IMR-90 (cell line): ENCODE measurements at regions not wholly inside any gene's neighbourhood (a gene's known extent, or its start where the extent isn't known, plus 50 kb on each side); places are given as distances from the start of the nearest gene placed in this dataset.

Experiments used
- ATAC-seq: fragments of 200-7000 bp; cut with Tn5 transposase; 2 replicates; pipeline ENCODE4 v1.9.1; 2020; ENCODE audit warnings: low read depth, mild to moderate bottlenecking, moderate library complexity
- BruUV-seq: library from RNA; stranded (reverse); fragments of 400-500 nt; replicated peaks from 2 replicates; lab custom pipeline; 2021; lab: Mats Ljungman, UMichigan
- CTCF ChIA-PET: fragments of 300-600 bp; formaldehyde crosslinking; extraction: SDS; loops from one replicate; lab custom pipeline; 2021; ENCODE audit warnings: antibody characterized with exemption; lab: Yijun Ruan, JAX
- POLR2A ChIA-PET: fragments of 300-600 bp; sonication (Branson Sonifier 250); formaldehyde crosslinking; loops from one replicate; lab custom pipeline; 2022; ENCODE audit warnings: antibody characterized with exemption; ENCODE audit not compliant: unreplicated experiment; lab: Charles Lee
- DNase-seq: peaks from one replicate; pipeline ENCODE4 v3.0.0; 2013
- H2AFZ ChIP-seq: replicated peaks from 2 replicates; pipeline ENCODE3; 2013; ENCODE audit warnings: low read length, mild to moderate bottlenecking; ENCODE audit not compliant: poor library complexity
- H2AK5ac ChIP-seq: 2 replicates; pipeline ENCODE4 v1.6.1; 2013; ENCODE audit warnings: low read depth, low read length, inconsistent platforms
- H2AK9ac ChIP-seq: replicated peaks from 2 replicates; pipeline ENCODE3; 2013; ENCODE audit warnings: mild to moderate bottlenecking, low read depth, low read length, moderate library complexity; ENCODE audit not compliant: poor library complexity
- H2BK120ac ChIP-seq: 2 replicates; pipeline ENCODE4 v1.6.1; 2013; ENCODE audit warnings: low read depth, low read length, inconsistent platforms
- H2BK15ac ChIP-seq: 3 replicates; pipeline ENCODE4 v1.6.1; 2013; ENCODE audit warnings: low read depth, low read length, inconsistent platforms
- H2BK20ac ChIP-seq: 2 replicates; pipeline ENCODE4 v1.6.1; 2013; ENCODE audit warnings: low read depth, mild to moderate bottlenecking, inconsistent platforms, low read length, moderate library complexity
- H2BK5ac ChIP-seq: 2 replicates; pipeline ENCODE4 v1.6.1; 2013; ENCODE audit warnings: mild to moderate bottlenecking, low read depth, low read length, inconsistent platforms; ENCODE audit not compliant: poor library complexity, severe bottlenecking
- H3K14ac ChIP-seq: replicated peaks from 2 replicates; pipeline ENCODE4 v1.6.1; 2013; ENCODE audit warnings: low read depth, low read length, inconsistent platforms
- H3K18ac ChIP-seq: 2 replicates; pipeline ENCODE4 v1.6.1; 2013; ENCODE audit warnings: low read depth, low read length, control low read depth
- H3K23ac ChIP-seq: 2 replicates; pipeline ENCODE4 v1.6.1; 2013; ENCODE audit warnings: low read depth, low read length, inconsistent platforms
- H3K27ac ChIP-seq: 2 replicates; pipeline ENCODE4 v1.5.1; 2013; ENCODE audit warnings: mild to moderate bottlenecking, control low read depth, low read length; ENCODE audit not compliant: insufficient read depth
- H3K27me3 ChIP-seq: 2 replicates; pipeline ENCODE4 v1.6.1; 2013; ENCODE audit warnings: low read length; ENCODE audit not compliant: control insufficient read depth, insufficient read depth
- H3K36me3 ChIP-seq: 2 replicates; pipeline ENCODE4 v1.6.1; 2013; ENCODE audit warnings: low read length, mixed read lengths; ENCODE audit not compliant: control insufficient read depth, insufficient read depth
- H3K4ac ChIP-seq: 2 replicates; pipeline ENCODE4 v1.6.1; 2013; ENCODE audit warnings: low read depth, low read length, inconsistent platforms
- H3K4me1 ChIP-seq: 2 replicates; pipeline ENCODE4 v1.6.1; 2013; ENCODE audit warnings: low read length, mixed read lengths; ENCODE audit not compliant: control insufficient read depth, insufficient read depth
- H3K4me2 ChIP-seq: 2 replicates; pipeline ENCODE4 v1.6.1; 2013; ENCODE audit warnings: low read depth, mild to moderate bottlenecking, control low read depth, low read length, moderate library complexity
- H3K4me3 ChIP-seq: 2 replicates; pipeline ENCODE4 v1.5.1; 2013; ENCODE audit warnings: low read depth, mild to moderate bottlenecking, control low read depth, low read length, moderate library complexity; ENCODE audit not compliant: insufficient read depth
- H3K56ac ChIP-seq: 2 replicates; pipeline ENCODE4 v1.6.1; 2013; ENCODE audit warnings: low read length, inconsistent platforms; ENCODE audit not compliant: insufficient read depth; ENCODE audit errors: extremely low read depth
- H3K79me1 ChIP-seq, 2 experiments: 2 replicates each; pipeline ENCODE4 v1.6.1; 2013; ENCODE audit warnings: low read length in 2 of 2, inconsistent platforms in 1 of 2, low read depth in 1 of 2
- H3K9ac ChIP-seq: 2 replicates; pipeline ENCODE4 v1.6.1; 2013; ENCODE audit warnings: low read depth, low read length, control low read depth
- H3K9me1 ChIP-seq: 2 replicates; pipeline ENCODE4 v1.6.1; 2013; ENCODE audit warnings: low read length, inconsistent platforms; ENCODE audit not compliant: insufficient read depth
- H3K9me3 ChIP-seq: 2 replicates; pipeline ENCODE4 v1.6.1; 2013; ENCODE audit warnings: low read length; ENCODE audit not compliant: control insufficient read depth, insufficient read depth
- H4K20me1 ChIP-seq: 2 replicates; pipeline ENCODE4 v1.6.1; 2013; ENCODE audit warnings: low read length, inconsistent platforms; ENCODE audit not compliant: insufficient read depth
- H4K5ac ChIP-seq: 2 replicates; pipeline ENCODE4 v1.6.1; 2013; ENCODE audit warnings: mild to moderate bottlenecking, low read depth, low read length, control low read depth
- H4K8ac ChIP-seq, 2 experiments: 2 replicates each; pipeline ENCODE4 v1.6.1; 2013; ENCODE audit warnings: low read depth in 2 of 2, low read length in 2 of 2, control low read depth in 1 of 2, inconsistent platforms in 1 of 2
- H4K91ac ChIP-seq: 2 replicates; pipeline ENCODE4 v1.6.1; 2013; ENCODE audit warnings: low read depth, low read length, inconsistent platforms; ENCODE audit not compliant: insufficient read depth
- BHLHE40 ChIP-seq: fragments of 150-350 bp; IDR thresholded peaks from 2 replicates; pipeline ENCODE4 v1.6.1; 2016; ENCODE audit warnings: mild to moderate bottlenecking, low read depth, low read length
- CEBPB ChIP-seq: IDR thresholded peaks from 2 replicates; pipeline ENCODE4 v1.6.1; 2012; ENCODE audit warnings: low read depth, low read length, improper control_type of control experiment
- CHD1 ChIP-seq: IDR thresholded peaks from 2 replicates; pipeline ENCODE4 v1.6.1; 2012; ENCODE audit warnings: low read depth, low read length, improper control_type of control experiment
- CTCF ChIP-seq: conservative IDR thresholded peaks from 2 replicates; pipeline ENCODE4 v1.5.1; 2012; ENCODE audit warnings: mild to moderate bottlenecking, low read depth, low read length, improper control_type of control experiment
- ELK1 ChIP-seq: fragments of 150-350 bp; IDR thresholded peaks from 2 replicates; pipeline ENCODE4 v1.6.1; 2016; ENCODE audit warnings: low read depth, mild to moderate bottlenecking, low read length, moderate library complexity, borderline replicate concordance
- FOS ChIP-seq: fragments of 150-350 bp; IDR thresholded peaks from 2 replicates; pipeline ENCODE4 v1.6.1; 2016; ENCODE audit warnings: low read depth, low read length
- MAZ ChIP-seq: IDR thresholded peaks from 2 replicates; pipeline ENCODE4 v1.6.1; 2012; ENCODE audit warnings: low read depth, mild to moderate bottlenecking, low read length, improper control_type of control experiment, moderate library complexity, borderline replicate concordance
- MXI1 ChIP-seq: IDR thresholded peaks from 2 replicates; pipeline ENCODE4 v1.6.1; 2012; ENCODE audit warnings: low read depth, mild to moderate bottlenecking, low read length, moderate library complexity, borderline replicate concordance
- POLR2A ChIP-seq: IDR thresholded peaks from 2 replicates; pipeline ENCODE4 v1.6.1; 2012; ENCODE audit warnings: mild to moderate bottlenecking, low read depth, low read length
- RCOR1 ChIP-seq: IDR thresholded peaks from 2 replicates; pipeline ENCODE4 v1.6.1; 2012; ENCODE audit warnings: mild to moderate bottlenecking, low read length, improper control_type of control experiment; ENCODE audit not compliant: insufficient replicate concordance
- RFX5 ChIP-seq: IDR thresholded peaks from 2 replicates; pipeline ENCODE4 v1.8.0; 2012; ENCODE audit warnings: low read depth, mild to moderate bottlenecking, low read length, moderate library complexity
- USF2 ChIP-seq: fragments of 150-350 bp; IDR thresholded peaks from 2 replicates; pipeline ENCODE4 v1.6.1; 2017; ENCODE audit warnings: mild to moderate bottlenecking, antibody characterized with exemption, low read length, low read depth
- WGBS, 2 experiments: methylation state at CpG; one replicate each; pipeline versions ENCODE4 v1.1.5 to v1.1.7; 2013; ENCODE audit warnings: missing lambda C conversion rate in 2 of 2; ENCODE audit not compliant: insufficient read length in 1 of 2; ENCODE audit errors: extremely low coverage in 2 of 2; 5-methylcytosine and 5-hydroxymethylcytosine counted together
- dilution Hi-C: fragments of 300-500 bp; cut with HindIII; formaldehyde crosslinking; loops from one replicate; pipeline ENCODE4 v1.14.3; 2018; ENCODE audit warnings: low sequenced_read_pairs; ENCODE audit not compliant: unreplicated experiment
- in situ Hi-C: fragments of 300-500 bp; cut with MboI; formaldehyde crosslinking; loops from 3 replicates; pipeline ENCODE4 v1.14.3; 2019; ENCODE audit warnings: low sequenced_read_pairs, inconsistent platforms, mixed read lengths
- intact Hi-C: fragments of 100-400 bp; cut with micrococcal nuclease; formaldehyde crosslinking; loops from 2 replicates; pipeline ENCODE4 v1.10.0; 2022

GRCh38 chr9:71524996-71525580 is 243.2 kb downstream of the CEMIP2 start:
- no peak overlapping the region for H3K4ac ChIP-seq
- H2BK120ac ChIP-seq: no peak overlapping the region
- no peaks in the 10 kb centered on the region for H3K9me3 ChIP-seq
- peak overlapping the region; percentile 43 for H2AFZ ChIP-seq
- no peak for DNase-seq
- H3K18ac ChIP-seq: no peak overlapping the region
- H2BK15ac ChIP-seq: no peak overlapping the region
- H3K4me1 ChIP-seq: no peaks in the 10 kb centered on the region
- H3K36me3 ChIP-seq: no peaks in the 10 kb centered on the region
- no peak overlapping the region for H2AK5ac ChIP-seq
- H4K20me1 ChIP-seq: no peaks in the 10 kb centered on the region
- 93% methylated on average over 5 of the region's 16 CpGs; no CpG with 5 or more reads in 1 of the 2 experiments for WGBS, 2 experiments
- H3K27me3 ChIP-seq: no peaks in the 10 kb centered on the region
- ChIA-PET POLR2A (no interaction called here), CTCF (no interaction called here)
- H4K91ac ChIP-seq: no peak overlapping the region
- no peak overlapping the region for H4K5ac ChIP-seq
- H3K4me2 ChIP-seq: no peak overlapping the region
- in situ Hi-C loops: no loop called here
- no peak overlapping the region for H3K23ac ChIP-seq
- no peaks in the 10 kb centered on the region for H3K79me1 ChIP-seq
- no peak overlapping the region for H3K14ac ChIP-seq
- no peak overlapping the region for H3K56ac ChIP-seq
- H2BK20ac ChIP-seq: no peak overlapping the region
- dilution Hi-C loops: no loop called here
- no peak overlapping the region for H2AK9ac ChIP-seq
- no peak overlapping the region for H2BK5ac ChIP-seq
- no peak for TF ChIP-seq CEBPB
- no peak for TF ChIP-seq BHLHE40
- TF ChIP-seq MAZ: no peak
- no peak for TF ChIP-seq MXI1
- no peak for TF ChIP-seq POLR2A
- TF ChIP-seq CTCF: no peak
- TF ChIP-seq USF2: no peak
- no peak for TF ChIP-seq FOS
- TF ChIP-seq CHD1: no peak
- no peak for TF ChIP-seq ELK1
- TF ChIP-seq RCOR1: no peak
- no peak for TF ChIP-seq RFX5
- H3K9ac ChIP-seq: no peak overlapping the region
- no TSS peak for BruUV-seq
- no peak for ATAC-seq
- no peak overlapping the region for H4K8ac ChIP-seq
- no peaks in the 10 kb centered on the region for H3K9me1 ChIP-seq
- no peak overlapping the region for H3K4me3 ChIP-seq
- no peak overlapping the region for H3K27ac ChIP-seq
- intact Hi-C loops: loop anchor here (10.0 kb wide), 1 partner anchor 60 kb away; no protein-coding TSS in a partner anchor
